ENCODE measurements at regions not wholly inside any gene's neighbourhood (a gene's known extent, or its start where the extent isn't known, plus 50 kb on each side); places are given as distances from the start of the nearest gene placed in this dataset.

DNA sequence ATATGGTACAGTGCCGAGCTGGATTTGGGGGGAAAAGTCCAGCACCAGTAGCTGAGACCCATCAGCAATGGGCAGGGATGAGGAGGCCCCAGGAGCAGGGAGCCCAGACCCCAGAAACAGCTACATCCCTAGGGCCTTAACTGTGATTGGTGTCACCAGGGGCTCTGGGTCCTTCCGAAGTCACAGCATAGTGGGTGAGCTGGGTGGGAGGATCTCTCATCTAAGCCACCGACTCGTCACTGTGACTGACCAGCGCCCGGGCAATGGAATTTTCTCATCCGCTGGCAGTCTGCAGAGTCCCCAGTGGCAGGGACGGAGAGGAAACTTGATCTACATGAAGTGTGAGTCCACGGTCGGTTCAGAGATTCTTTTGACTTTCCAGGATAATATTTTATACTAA, 186.5 kb downstream of the SH3BP4 start:
- DNase-seq (ENCODE audit: low spot score), result no peak
- in situ Hi-C loops (cut with HindIII; ENCODE audit: low sequenced_read_pairs), result no loop called here

- no peak for DNase-seq (ENCODE audit: low spot score)
- in situ Hi-C loops (cut with HindIII; ENCODE audit: low sequenced_read_pairs), result no loop called here
Measured at GRCh38 chr2:235139956-235140800, 188.4 kb downstream of the SH3BP4 start.

GRCh38 chr2:235140801-235141081, 188.9 kb downstream of the SH3BP4 start:
- DNase-seq (ENCODE audit: low spot score), result no peak
- in situ Hi-C loops (cut with HindIII; ENCODE audit: low sequenced_read_pairs), result no loop called here

DNA sequence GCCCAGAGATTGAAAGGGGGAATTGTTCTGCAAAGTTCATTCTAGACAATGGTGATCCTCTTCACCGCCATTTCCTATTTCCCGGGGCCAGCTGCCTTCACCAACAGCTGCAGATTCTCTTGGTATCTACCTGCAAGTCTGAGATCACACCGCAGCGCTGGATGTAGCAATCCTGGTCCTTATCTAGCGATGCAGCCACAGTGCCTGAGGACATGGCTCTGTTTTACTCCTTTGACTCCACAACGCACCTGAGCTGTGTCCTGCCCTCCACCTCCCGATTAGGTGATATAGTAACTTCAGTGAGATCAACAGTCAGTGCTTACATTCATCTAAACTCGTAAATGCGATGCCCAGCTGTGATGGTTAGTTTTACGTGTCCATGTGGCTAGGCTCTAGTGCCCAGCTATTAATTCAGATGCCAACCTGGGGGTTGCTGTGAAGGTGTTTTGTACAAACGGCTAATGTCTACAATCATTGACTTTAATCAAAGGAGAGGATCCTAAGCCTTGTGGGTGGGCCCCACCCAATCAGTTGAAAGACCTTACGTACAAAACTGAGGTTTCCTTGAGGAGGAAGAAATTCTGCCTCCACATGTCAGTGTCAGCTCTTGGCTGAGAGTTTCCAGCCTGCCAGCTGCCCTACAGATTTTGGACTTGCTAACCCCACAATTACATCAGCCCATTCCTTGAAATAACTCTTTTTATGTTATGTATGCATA, 189.8 kb downstream of the SH3BP4 start:
- in situ Hi-C loops (cut with HindIII; ENCODE audit: low sequenced_read_pairs), result no loop called here
- DNase-seq (ENCODE audit: low spot score), result no peak

DNA sequence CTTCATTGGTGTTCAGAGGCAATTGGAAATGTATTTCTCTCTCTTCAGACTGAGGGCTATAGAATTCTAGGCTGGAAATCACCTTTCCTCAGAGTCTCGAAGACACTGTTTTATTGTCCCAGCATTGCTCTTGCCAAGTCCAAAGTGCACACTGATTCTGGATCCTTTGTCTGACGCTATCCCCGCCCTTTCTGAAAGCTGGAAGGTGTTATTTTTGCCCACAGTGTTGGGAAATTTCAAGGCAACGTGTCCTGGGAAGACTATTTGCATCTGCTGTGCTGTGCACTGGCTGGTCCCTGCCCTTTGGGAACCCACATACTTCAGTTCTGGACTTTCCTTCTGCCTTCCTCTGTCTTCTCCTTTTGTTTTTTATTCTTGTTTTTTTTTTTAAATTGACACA, 190.8 kb downstream of the SH3BP4 start:
- DNase-seq (ENCODE audit: low spot score), result no peak
- in situ Hi-C loops (cut with HindIII; ENCODE audit: low sequenced_read_pairs), result no loop called here

DNA sequence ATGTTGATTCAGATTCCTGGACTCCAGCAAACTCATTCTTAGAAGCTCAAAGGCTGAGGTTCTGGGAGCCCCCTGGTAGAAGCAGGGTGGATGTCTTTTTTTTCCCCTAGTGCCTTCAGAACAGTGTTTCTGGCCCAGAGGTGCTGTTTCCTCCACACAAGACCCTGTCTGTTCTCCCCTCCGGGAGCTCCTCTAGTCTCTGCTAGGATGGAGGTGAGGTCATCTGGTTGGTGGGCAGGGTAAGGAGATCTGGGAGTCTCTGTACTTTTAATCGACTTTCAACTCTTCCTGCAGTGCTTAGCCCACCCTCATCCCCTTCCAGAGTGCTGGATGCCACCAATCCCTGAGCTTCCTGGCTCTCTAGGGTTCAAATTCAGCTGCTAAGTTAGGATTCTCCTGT, 192.0 kb downstream of the SH3BP4 start:
- in situ Hi-C loops (cut with HindIII; ENCODE audit: low sequenced_read_pairs), result no loop called here
- DNase-seq (ENCODE audit: low spot score), result no peak

- in situ Hi-C loops (cut with HindIII; ENCODE audit: low sequenced_read_pairs), result no loop called here
- no peak for DNase-seq (ENCODE audit: low spot score)
Measured at GRCh38 chr2:235144291-235144690, 192.5 kb downstream of the SH3BP4 start.

DNA sequence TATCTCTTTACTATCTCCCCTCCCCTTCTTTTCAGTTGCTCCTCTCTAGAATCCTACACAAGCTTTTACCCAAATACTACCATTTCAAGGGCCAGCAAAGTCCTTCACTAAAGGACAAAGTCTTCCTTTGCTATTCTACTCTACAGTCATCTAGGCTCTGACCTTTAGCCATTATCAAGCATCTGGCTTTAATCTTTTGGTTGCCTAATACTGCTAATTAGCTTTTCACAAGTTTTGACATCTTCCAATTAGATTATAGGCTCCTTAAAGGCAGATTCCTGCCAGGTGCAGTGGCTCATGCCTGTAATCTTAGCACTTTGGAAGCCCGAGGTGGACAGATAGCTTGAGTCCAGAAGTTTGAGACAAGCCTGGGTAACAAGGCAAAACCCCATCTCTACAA, 194.4 kb downstream of the SH3BP4 start:
- in situ Hi-C loops (cut with HindIII; ENCODE audit: low sequenced_read_pairs), result no loop called here
- DNase-seq (ENCODE audit: low spot score), result no peak

- in situ Hi-C loops (cut with HindIII; ENCODE audit: low sequenced_read_pairs), result no loop called here
Measured at GRCh38 chr2:235146871-235147565, 195.2 kb downstream of the SH3BP4 start.

GRCh38 chr2:235148201-235149170, 196.7 kb downstream of the SH3BP4 start:
- in situ Hi-C loops (cut with HindIII; ENCODE audit: low sequenced_read_pairs), result no loop called here
- no peak for DNase-seq (ENCODE audit: low spot score)

More at GRCh38 chr2:235146871-235147565, 195.2 kb downstream of the SH3BP4 start:
- no peak for DNase-seq (ENCODE audit: low spot score)

GRCh38 chr2:235149240-235149659, 197.4 kb downstream of the SH3BP4 start:
- in situ Hi-C loops (cut with HindIII; ENCODE audit: low sequenced_read_pairs), result no loop called here
- no peak for DNase-seq (ENCODE audit: low spot score)

GRCh38 chr2:235149736-235150135, 197.9 kb downstream of the SH3BP4 start:
- in situ Hi-C loops (cut with HindIII; ENCODE audit: low sequenced_read_pairs), result no loop called here
- no peak for DNase-seq (ENCODE audit: low spot score)

DNA sequence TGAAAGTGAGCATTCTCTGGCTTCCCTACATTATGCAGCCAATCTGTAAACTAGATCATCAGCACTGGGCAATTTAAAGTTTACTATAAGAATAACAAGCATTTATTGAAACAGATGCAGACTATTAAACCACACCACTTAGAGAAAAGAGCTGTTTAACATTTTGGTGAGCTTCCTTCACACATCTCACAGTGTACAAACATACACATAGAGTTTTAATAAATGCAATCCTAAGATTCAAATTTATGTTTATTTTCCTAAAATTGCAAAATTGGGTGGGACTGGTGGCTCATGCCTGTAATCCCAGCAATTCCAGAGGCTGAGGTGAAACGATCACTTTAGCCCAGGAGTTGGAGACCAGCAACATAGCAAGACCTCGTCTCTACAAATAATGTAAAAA, 199.3 kb downstream of the SH3BP4 start:
- DNase-seq (ENCODE audit: low spot score), result no peak
- in situ Hi-C loops (cut with HindIII; ENCODE audit: low sequenced_read_pairs), result no loop called here

DNA sequence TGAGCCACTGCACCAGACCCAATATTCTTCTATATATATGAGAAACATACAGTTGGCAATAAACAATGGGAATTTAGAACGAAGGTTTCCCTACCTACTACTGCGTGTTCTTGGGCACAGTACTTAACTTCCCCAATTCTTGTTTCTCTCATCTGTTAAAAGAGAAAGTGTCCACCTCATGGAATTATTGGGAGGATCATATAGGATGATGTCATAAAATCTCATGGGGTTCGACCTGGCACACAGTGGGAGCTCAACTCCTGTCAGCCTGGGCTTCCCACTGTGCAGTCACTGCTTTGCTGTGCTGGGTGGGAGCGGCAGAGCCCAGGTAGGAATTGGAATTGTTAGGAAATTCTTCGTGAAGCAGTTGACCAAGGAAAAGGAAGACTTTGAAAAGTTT, 203.3 kb downstream of the SH3BP4 start:
- DNase-seq (ENCODE audit: low spot score), result no peak
- in situ Hi-C loops (cut with HindIII; ENCODE audit: low sequenced_read_pairs), result no loop called here

- no peak for DNase-seq (ENCODE audit: low spot score)
Measured at GRCh38 chr2:235156055-235156454, 204.2 kb downstream of the SH3BP4 start.

DNA sequence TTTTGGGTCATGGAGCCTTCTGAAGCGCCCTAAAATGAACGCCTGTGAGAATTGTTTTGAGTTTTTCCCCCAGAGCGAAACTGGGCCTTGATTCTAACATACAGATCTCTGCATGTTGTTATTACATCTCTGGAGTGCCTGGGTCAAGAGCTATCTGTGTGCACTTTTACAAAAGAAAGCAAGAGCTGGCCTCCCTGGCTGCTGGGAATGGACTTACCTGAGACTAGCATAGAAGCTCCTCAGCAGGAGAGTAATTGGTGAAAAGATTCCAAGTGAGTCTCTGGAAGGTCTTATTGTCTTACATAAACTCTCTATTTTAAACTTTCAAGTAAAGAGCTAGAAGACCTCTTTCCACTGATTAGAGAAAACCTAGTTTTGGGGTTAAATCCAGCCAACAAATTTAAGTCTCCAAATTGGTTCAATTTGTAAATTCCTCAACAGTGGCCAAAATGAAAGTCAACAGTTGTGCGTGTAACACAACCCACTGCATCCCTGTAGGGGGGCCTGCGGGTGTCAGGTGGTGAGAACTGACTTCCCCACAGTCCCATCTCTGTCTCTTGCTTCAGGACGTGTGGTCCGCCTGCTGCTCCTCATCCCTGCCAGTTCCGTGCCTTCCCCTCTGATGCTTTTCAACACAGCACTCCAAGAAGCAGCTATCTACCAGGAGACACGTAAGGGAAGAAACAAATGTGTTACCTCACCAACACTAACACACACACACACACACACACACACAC, 206.1 kb downstream of the SH3BP4 start:
- in situ Hi-C loops (cut with HindIII; ENCODE audit: low sequenced_read_pairs), result no loop called here
- no peak for DNase-seq (ENCODE audit: low spot score)

More at GRCh38 chr2:235156055-235156454, 204.2 kb downstream of the SH3BP4 start:
- in situ Hi-C loops (cut with HindIII; ENCODE audit: low sequenced_read_pairs), result no loop called here

DNA sequence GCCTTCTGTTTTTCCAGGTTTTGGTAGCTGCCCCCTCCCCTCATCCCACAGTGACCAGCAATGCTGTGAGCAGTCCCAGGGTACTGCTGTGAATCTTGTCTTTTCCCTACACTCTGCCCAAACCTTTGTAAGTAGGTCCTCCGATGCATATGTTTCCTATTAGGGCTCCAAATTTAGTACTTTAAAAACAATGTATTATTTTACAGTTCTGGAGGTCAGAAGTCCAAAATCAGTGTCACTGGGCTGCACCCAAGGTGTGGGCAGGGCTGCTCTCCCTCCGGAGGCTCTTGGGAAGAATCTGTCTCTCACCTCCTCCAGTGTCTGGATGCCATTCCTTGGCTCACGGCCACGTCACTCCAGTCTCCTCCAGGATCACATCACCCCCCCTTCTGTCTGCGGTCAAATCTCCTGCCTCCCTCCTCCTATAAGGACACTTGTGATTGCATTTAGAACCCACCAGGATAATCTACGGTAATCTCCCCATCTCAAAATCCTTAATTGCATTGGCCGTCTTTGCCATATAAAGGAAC, 208.5 kb downstream of the SH3BP4 start:
- in situ Hi-C loops (cut with HindIII; ENCODE audit: low sequenced_read_pairs), result no loop called here
- DNase-seq (ENCODE audit: low spot score), result no peak

- DNase-seq (ENCODE audit: low spot score), result no peak
- in situ Hi-C loops (cut with HindIII; ENCODE audit: low sequenced_read_pairs), result no loop called here
Measured at GRCh38 chr2:235161565-235161964, 209.7 kb downstream of the SH3BP4 start.
